Left ventricle myocardium inferior (tissue), 1 donor: ENCODE measurements at regions not wholly inside any gene's neighbourhood (a gene's known extent, or its start where the extent isn't known, plus 50 kb on each side); places are given as distances from the start of the nearest gene placed in this dataset.

Source experiments
- DNase-seq: peaks from one replicate; pipeline ENCODE4 v3.0.0-alpha.2; 2020
- H3K27ac ChIP-seq: fragments of 200-600 bp; replicated peaks from 2 replicates; pipeline ENCODE4 v1.8.0; 2021
- H3K27me3 ChIP-seq: fragments of 200-600 bp; 2 replicates; pipeline ENCODE4 v1.8.0; 2021; ENCODE audit warnings: low read depth
- H3K36me3 ChIP-seq: fragments of 200-600 bp; 2 replicates; pipeline ENCODE4 v1.8.0; 2021
- H3K4me1 ChIP-seq: fragments of 200-600 bp; 2 replicates; pipeline ENCODE4 v1.8.0; 2021
- H3K4me3 ChIP-seq: fragments of 200-600 bp; 2 replicates; pipeline ENCODE4 v1.8.0; 2021; ENCODE audit warnings: mild to moderate bottlenecking, moderate library complexity
- H3K9me3 ChIP-seq: fragments of 200-600 bp; replicated peaks from 2 replicates; pipeline ENCODE4 v1.8.0; 2021
- CTCF ChIP-seq: fragments of 200-600 bp; IDR thresholded peaks from 2 replicates; pipeline ENCODE4 v1.8.0; 2021; ENCODE audit warnings: antibody characterized with exemption, mild to moderate bottlenecking, borderline replicate concordance
- intact Hi-C: fragments of 100-400 bp; cut with micrococcal nuclease; formaldehyde crosslinking; loops from one replicate; pipeline ENCODE4 v1.11.0; 2022
- donor health status: DM: no; HTN: yes; CAD: no; lungs with severe emphysema.

- Histone ChIP-seq H3K36me3 (no peaks in the 10 kb centered on the region), H3K4me3 (no peak overlapping the region), H3K27me3 (no peaks in the 10 kb centered on the region), H3K9me3 (peaks cover 4% of the 10 kb centered on the region), H3K27ac (no peak overlapping the region), H3K4me1 (no peaks in the 10 kb centered on the region)
- no peak for DNase-seq
- TF ChIP-seq CTCF, result no peak
- intact Hi-C loops, result no loop called here
Measured at GRCh38 chr5:114957384-114957783, 212.3 kb downstream of the TRIM36 start.

GRCh38 chr5:114953565-114953964 is 216.1 kb downstream of the TRIM36 start:
- H3K27me3 ChIP-seq, result no peaks in the 10 kb centered on the region
- H3K27ac ChIP-seq, result no peak overlapping the region
- H3K9me3 ChIP-seq, result peaks cover 4% of the 10 kb centered on the region
- intact Hi-C loops, result no loop called here
- no peak for DNase-seq
- TF ChIP-seq CTCF, result no peak
- no peak overlapping the region for H3K4me3 ChIP-seq
- no peaks in the 10 kb centered on the region for H3K36me3 ChIP-seq
- H3K4me1 ChIP-seq, result no peaks in the 10 kb centered on the region

DNA sequence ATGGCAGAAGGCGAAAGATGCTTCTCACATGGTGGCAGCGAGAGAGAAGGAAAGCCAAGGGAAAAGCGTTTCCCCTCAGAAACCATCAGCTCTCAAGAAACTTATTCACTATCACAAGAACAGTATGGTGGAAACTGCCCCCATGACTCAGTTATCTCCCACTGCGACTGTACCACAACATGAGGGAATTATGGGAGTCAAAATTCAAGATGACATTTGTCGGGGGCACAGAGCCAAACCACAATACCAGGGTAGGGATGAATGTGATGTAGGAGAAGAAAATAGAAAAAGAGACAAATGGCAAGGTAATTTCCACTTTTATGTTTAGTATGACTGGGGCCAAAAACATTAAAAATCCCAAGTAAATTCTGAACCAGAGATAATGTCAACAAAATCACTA is 216.8 kb downstream of the TRIM36 start:
- peaks cover 4% of the 10 kb centered on the region for H3K9me3 ChIP-seq
- DNase-seq, result no peak
- H3K36me3 ChIP-seq, result no peaks in the 10 kb centered on the region
- H3K4me3 ChIP-seq, result no peak overlapping the region
- H3K4me1 ChIP-seq, result no peaks in the 10 kb centered on the region
- no peaks in the 10 kb centered on the region for H3K27me3 ChIP-seq
- TF ChIP-seq CTCF, result no peak
- no peak overlapping the region for H3K27ac ChIP-seq
- intact Hi-C loops, result no loop called here

DNA sequence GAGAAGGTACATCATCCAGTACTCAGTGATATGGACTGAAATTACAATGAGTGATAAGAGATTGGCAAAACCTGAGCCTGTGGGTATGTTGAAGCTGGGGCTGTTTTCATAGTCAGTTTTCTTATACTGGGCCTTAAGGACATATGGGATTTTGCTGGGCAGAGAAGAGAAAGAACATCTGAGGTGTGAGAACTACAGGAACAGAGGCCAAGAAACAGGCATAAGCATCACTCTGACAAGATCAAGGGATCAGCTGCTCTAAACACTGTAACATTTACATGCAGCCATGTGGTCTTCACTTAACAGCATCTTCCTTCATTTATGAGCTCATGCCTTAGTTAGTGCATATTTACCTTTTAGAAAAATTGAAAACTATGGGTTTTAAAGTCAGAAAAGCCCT is 220.0 kb downstream of the TRIM36 start:
- intact Hi-C loops, result no loop called here
- H3K9me3 ChIP-seq, result no peaks in the 10 kb centered on the region
- TF ChIP-seq CTCF, result no peak
- no peaks in the 10 kb centered on the region for H3K36me3 ChIP-seq
- H3K4me3 ChIP-seq, result no peak overlapping the region
- no peaks in the 10 kb centered on the region for H3K4me1 ChIP-seq
- H3K27ac ChIP-seq, result no peak overlapping the region
- H3K27me3 ChIP-seq, result no peaks in the 10 kb centered on the region
- DNase-seq, result no peak

GRCh38 chr5:114948986-114949621 is 220.6 kb downstream of the TRIM36 start:
- TF ChIP-seq CTCF, result no peak
- Histone ChIP-seq H3K9me3 (no peaks in the 10 kb centered on the region), H3K27ac (no peak overlapping the region), H3K27me3 (no peaks in the 10 kb centered on the region), H3K4me1 (no peaks in the 10 kb centered on the region), H3K4me3 (no peak overlapping the region), H3K36me3 (no peaks in the 10 kb centered on the region)
- no peak for DNase-seq
- intact Hi-C loops, result no loop called here
